HCT116 (cell line): ENCODE measurements at regions not wholly inside any gene's neighbourhood (a gene's known extent, or its start where the extent isn't known, plus 50 kb on each side); places are given as distances from the start of the nearest gene placed in this dataset.

Source experiments
- ATAC-seq: fragments of 200-7000 bp; cut with Tn5 transposase; 2 replicates; pipeline ENCODE4 v1.9.1; 2020; ENCODE audit warnings: mild to moderate bottlenecking, moderate library complexity
- BruUV-seq: library from RNA; stranded (reverse); fragments of 400-500 nt; replicated peaks from 2 replicates; lab custom pipeline; 2021; lab: Mats Ljungman, UMichigan
- CTCF ChIA-PET: fragments of 300-600 bp; sonication (Branson Sonifier 250); formaldehyde crosslinking; loops from one replicate; lab custom pipeline; 2021; ENCODE audit warnings: antibody characterized with exemption; lab: Charles Lee
- POLR2A ChIA-PET: fragments of 300-600, 350-600 bp; sonication (Branson Sonifier 250); formaldehyde crosslinking; loops from one replicate; lab custom pipeline; 2021; ENCODE audit warnings: antibody characterized with exemption; lab: Charles Lee
- RAD21 ChIA-PET, 2 experiments: fragments of 300-600 bp; sonication (Branson Sonifier 250); formaldehyde crosslinking; loops; one replicate each; lab custom pipeline; 2023; ENCODE audit warnings: low total read pairs in 2 of 2; ENCODE audit not compliant: uncharacterized antibody in 2 of 2, unreplicated experiment in 2 of 2, low non-redundant PET in 1 of 2; lab: Charles Lee
- DNase-seq: peaks from one replicate; pipeline ENCODE4 v3.0.0-alpha.2; 2010; ENCODE audit warnings: low read depth, low spot score
- H2AFZ ChIP-seq: fragments of 200-600 bp; shearing (Covaris generic), sonication (generic); 2 replicates; pipeline ENCODE4 v1.6.1; 2017; ENCODE audit warnings: low read depth, mixed run types, mixed read lengths, antibody characterized with exemption, low read length; ENCODE audit not compliant: poor library complexity, severe bottlenecking
- H3K27ac ChIP-seq: 2 replicates; pipeline ENCODE4 v1.5.1; 2012; ENCODE audit warnings: low read depth, low read length
- H3K27me3 ChIP-seq: fragments of 200-600 bp; sonication (generic); 2 replicates; pipeline ENCODE4 v1.6.1; 2016; ENCODE audit warnings: mixed run types, low read length, mixed read lengths; ENCODE audit not compliant: insufficient read depth
- H3K36me3 ChIP-seq, 2 experiments: fragments of 200-500 bp in 1 of 2; fragments of 200-600 bp in 1 of 2; sonication (Bioruptor generic) in 1 of 2; sonication (generic) in 1 of 2; 2 replicates each; pipeline versions ENCODE4 v1.5.1 to v1.6.1; 2014 to 2016; ENCODE audit warnings: low read length in 2 of 2, inconsistent platforms in 1 of 2, mixed read lengths in 1 of 2, mixed run types in 1 of 2; ENCODE audit not compliant: insufficient read depth in 2 of 2, control insufficient read depth in 1 of 2
- H3K4me1 ChIP-seq, 2 experiments: fragments of 200-600 bp in 1 of 2; sonication (generic) in 1 of 2; 2 replicates each; pipeline versions ENCODE4 v1.5.1 to v1.6.1; 2012 to 2017; ENCODE audit warnings: low read length in 2 of 2, inconsistent platforms in 1 of 2, mild to moderate bottlenecking in 1 of 2, mixed read lengths in 1 of 2, mixed run types in 1 of 2, moderate library complexity in 1 of 2; ENCODE audit not compliant: insufficient read depth in 2 of 2, control insufficient read depth in 1 of 2
- H3K4me2 ChIP-seq: fragments of 200-600 bp; sonication (generic); 2 replicates; pipeline ENCODE4 v1.6.1; 2017; ENCODE audit warnings: mixed run types, low read length, mixed read lengths
- H3K4me3 ChIP-seq, 2 experiments: fragments of 200-600 bp in 1 of 2; sonication (generic) in 1 of 2; replicated peaks in 1 of 2; 2 replicates each; pipeline ENCODE4 v1.5.1; 2011 to 2016; ENCODE audit warnings: low read length in 2 of 2, control low read depth in 1 of 2, low read depth in 1 of 2, mild to moderate bottlenecking in 1 of 2, mixed read lengths in 1 of 2, mixed run types in 1 of 2
- H3K79me2 ChIP-seq: fragments of 200-600 bp; sonication (generic); 2 replicates; pipeline ENCODE4 v1.6.1; 2017; ENCODE audit warnings: mild to moderate bottlenecking, mixed run types, low read length, moderate library complexity, mixed read lengths; ENCODE audit not compliant: insufficient read depth
- H3K9ac ChIP-seq: fragments of 200-600 bp; sonication (generic); 2 replicates; pipeline ENCODE4 v1.6.1; 2016; ENCODE audit warnings: low read length, mixed read lengths
- H3K9me2 ChIP-seq: fragments of 200-600 bp; sonication (generic), shearing (Covaris generic); 2 replicates; pipeline ENCODE4 v1.6.1; 2017; ENCODE audit warnings: mixed run types, mild to moderate bottlenecking, moderate library complexity; ENCODE audit not compliant: insufficient read depth
- H3K9me3 ChIP-seq, 2 experiments: fragments of 200-500 bp in 1 of 2; fragments of 200-600 bp in 1 of 2; sonication (Bioruptor generic) in 1 of 2; sonication (generic) in 1 of 2; 2 replicates each; pipeline ENCODE4 v1.6.1; 2014 to 2017; ENCODE audit warnings: low read length in 2 of 2, mixed read lengths in 2 of 2, inconsistent platforms in 1 of 2, low read depth in 1 of 2, mild to moderate bottlenecking in 1 of 2, mixed run types in 1 of 2, moderate library complexity in 1 of 2; ENCODE audit not compliant: control insufficient read depth in 1 of 2, insufficient read depth in 1 of 2
- H4K20me1 ChIP-seq: fragments of 200-600 bp; sonication (generic), shearing (Covaris generic); 2 replicates; pipeline ENCODE4 v1.6.1; 2017; ENCODE audit warnings: mixed run types, mild to moderate bottlenecking, moderate library complexity; ENCODE audit not compliant: insufficient read depth
- ATF3 ChIP-seq: IDR thresholded peaks from 2 replicates; pipeline ENCODE4 v1.6.1; 2012
- CEBPB ChIP-seq: IDR thresholded peaks from 2 replicates; pipeline ENCODE4 v1.6.1; 2012; ENCODE audit warnings: low read depth
- CTCF ChIP-seq, 3 experiments: fragments of 200-600 bp in 1 of 3; sonication (generic) in 1 of 3; IDR thresholded peaks in 2 of 3; conservative IDR thresholded peaks in 1 of 3; 2 replicates each; pipeline ENCODE4 v1.5.1; 2012 to 2017; ENCODE audit warnings: low read depth in 2 of 3, low read length in 2 of 3, antibody characterized with exemption in 1 of 3, borderline replicate concordance in 1 of 3, control low read depth in 1 of 3, mild to moderate bottlenecking in 1 of 3, mixed read lengths in 1 of 3, mixed run types in 1 of 3, moderate library complexity in 1 of 3; ENCODE audit not compliant: insufficient read depth in 1 of 3
- EZH2 ChIP-seq: fragments of 200-600 bp; sonication (generic); IDR thresholded peaks from 2 replicates; pipeline ENCODE4 v1.6.1; 2017; ENCODE audit warnings: antibody characterized with exemption, mixed run types
- FOSL1 ChIP-seq: IDR thresholded peaks from 2 replicates; pipeline ENCODE4 v1.6.1; 2012; ENCODE audit warnings: low read depth
- MAX ChIP-seq: IDR thresholded peaks from 2 replicates; pipeline ENCODE4 v1.6.1; 2012
- POLR2A ChIP-seq: IDR thresholded peaks from 2 replicates; pipeline ENCODE4 v1.7.0; 2011; ENCODE audit warnings: borderline replicate concordance; ENCODE audit not compliant: insufficient read depth, insufficient read length; ENCODE audit errors: extremely low read depth
- SRF ChIP-seq: IDR thresholded peaks from 2 replicates; pipeline ENCODE4 v1.6.1; 2012; ENCODE audit warnings: low read depth
- TCF7L2 ChIP-seq: IDR thresholded peaks from 2 replicates; pipeline ENCODE4 v1.7.0; 2011; ENCODE audit warnings: borderline replicate concordance, inconsistent platforms; ENCODE audit not compliant: insufficient read depth, insufficient read length; ENCODE audit errors: extremely low read depth
- YY1 ChIP-seq: IDR thresholded peaks from 2 replicates; pipeline ENCODE4 v1.6.1; 2011; ENCODE audit warnings: low read length, low read depth, moderate library complexity, mild to moderate bottlenecking; ENCODE audit not compliant: insufficient replicate concordance; ENCODE audit errors: extremely low read depth
- ZBTB33 ChIP-seq: IDR thresholded peaks from 2 replicates; pipeline ENCODE4 v1.6.1; 2011; ENCODE audit warnings: mild to moderate bottlenecking, low read length, moderate library complexity; ENCODE audit not compliant: insufficient replicate concordance; ENCODE audit errors: extremely low read depth
- ZFX ChIP-seq: fragments of 450-650 bp; IDR thresholded peaks from 2 replicates; pipeline ENCODE4 v1.6.1; 2017
- intact Hi-C: fragments of 100-400 bp; cut with micrococcal nuclease; formaldehyde crosslinking; loops from 2 replicates; pipeline ENCODE4 v1.10.0; 2022

GRCh38 chr7:19369182-19369581, 224.0 kb upstream of the FERD3L start:
- no peak overlapping the region for H3K4me3 ChIP-seq
- DNase-seq (no peak), ATAC-seq (no peak)
- H2AFZ ChIP-seq: no peak overlapping the region
- H3K9me2 ChIP-seq: no peaks in the 10 kb centered on the region
- CTCF ChIA-PET: no interaction called here
- no peak overlapping the region for H3K9ac ChIP-seq
- POLR2A ChIA-PET: no interaction called here
- no peaks in the 10 kb centered on the region for H3K4me1 ChIP-seq
- TF ChIP-seq POLR2A (no peak), MAX (no peak)
- RAD21 ChIA-PET: no interaction called here
- no TSS peak for BruUV-seq
- no peaks in the 10 kb centered on the region for H3K79me2 ChIP-seq
- no peaks in the 10 kb centered on the region for H3K36me3 ChIP-seq
- no peak overlapping the region for H3K27ac ChIP-seq
- no peaks in the 10 kb centered on the region for H3K27me3 ChIP-seq
- H3K9me3 ChIP-seq: no peaks in the 10 kb centered on the region
- H4K20me1 ChIP-seq: no peaks in the 10 kb centered on the region
- intact Hi-C loops: no loop called here
- H3K4me2 ChIP-seq: no peak overlapping the region

GRCh38 chr7:19368491-19368925, 223.3 kb upstream of the FERD3L start:
- Histone ChIP-seq H3K27ac (no peak overlapping the region), H2AFZ (no peak overlapping the region), H3K9me3 (no peaks in the 10 kb centered on the region), H3K4me3 (no peak overlapping the region), H3K4me1 (no peaks in the 10 kb centered on the region), H3K27me3 (no peaks in the 10 kb centered on the region), H3K9me2 (no peaks in the 10 kb centered on the region), H3K79me2 (no peaks in the 10 kb centered on the region), H3K9ac (no peak overlapping the region), H3K36me3 (no peaks in the 10 kb centered on the region), H4K20me1 (no peaks in the 10 kb centered on the region), H3K4me2 (no peak overlapping the region)
- DNase-seq (no peak), ATAC-seq (no peak)
- POLR2A ChIA-PET: no interaction called here
- intact Hi-C loops: no loop called here
- RAD21 ChIA-PET: no interaction called here
- no TSS peak for BruUV-seq
- CTCF ChIA-PET: no interaction called here
- TF ChIP-seq ZFX: no peak
- no peak for TF ChIP-seq ATF3
- no peak for TF ChIP-seq CEBPB
- TF ChIP-seq SRF: no peak
- TF ChIP-seq CTCF (IDR thresholded peaks at IDR 0.05 in 2 of 3, conservative IDR thresholded peaks at IDR 0.05 in 1 of 3; ENCODE audit: borderline replicate concordance in 1 of 3, insufficient read depth in 1 of 3, low read depth in 2 of 3, low read length in 2 of 3): no peak
- TF ChIP-seq TCF7L2: no peak
- no peak for TF ChIP-seq EZH2
- TF ChIP-seq YY1: no peak
- no peak for TF ChIP-seq FOSL1
- no peak for TF ChIP-seq MAX
- no peak for TF ChIP-seq ZBTB33
- no peak for TF ChIP-seq POLR2A
